ENCODE measurements at regions not wholly inside any gene's neighbourhood (a gene's known extent, or its start where the extent isn't known, plus 50 kb on each side); places are given as distances from the start of the nearest gene placed in this dataset.

DNA sequence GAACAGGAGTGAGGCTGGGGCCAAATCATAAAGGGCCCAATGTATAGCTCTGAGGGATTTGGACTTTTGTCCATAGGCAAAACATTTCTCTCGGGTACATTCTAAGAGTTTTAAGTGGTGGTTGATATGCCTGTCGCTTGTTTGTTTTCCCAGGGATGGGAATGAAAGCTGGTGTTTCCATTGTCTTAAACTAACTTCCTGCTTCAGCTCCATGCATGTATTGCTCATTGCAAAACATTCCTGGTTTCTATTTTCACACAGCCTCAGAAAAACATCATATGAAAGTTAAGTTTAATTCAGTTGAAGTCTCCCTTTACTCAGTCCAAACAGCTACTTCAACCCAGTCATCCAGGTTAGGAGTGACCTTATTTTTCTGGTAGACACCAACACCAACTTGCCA is 235.0 kb downstream of the ACTL7B start:
- H3K4me3 ChIP-seq (ENCODE audit: low read depth, low read length): no peak overlapping the region
- no peak for DNase-seq (ENCODE audit: low read depth)
- no peak for TF ChIP-seq CTCF (IDR thresholded peaks at IDR 0.05; ENCODE audit: insufficient read depth, low read depth, low read length, missing control alignments)

DNA sequence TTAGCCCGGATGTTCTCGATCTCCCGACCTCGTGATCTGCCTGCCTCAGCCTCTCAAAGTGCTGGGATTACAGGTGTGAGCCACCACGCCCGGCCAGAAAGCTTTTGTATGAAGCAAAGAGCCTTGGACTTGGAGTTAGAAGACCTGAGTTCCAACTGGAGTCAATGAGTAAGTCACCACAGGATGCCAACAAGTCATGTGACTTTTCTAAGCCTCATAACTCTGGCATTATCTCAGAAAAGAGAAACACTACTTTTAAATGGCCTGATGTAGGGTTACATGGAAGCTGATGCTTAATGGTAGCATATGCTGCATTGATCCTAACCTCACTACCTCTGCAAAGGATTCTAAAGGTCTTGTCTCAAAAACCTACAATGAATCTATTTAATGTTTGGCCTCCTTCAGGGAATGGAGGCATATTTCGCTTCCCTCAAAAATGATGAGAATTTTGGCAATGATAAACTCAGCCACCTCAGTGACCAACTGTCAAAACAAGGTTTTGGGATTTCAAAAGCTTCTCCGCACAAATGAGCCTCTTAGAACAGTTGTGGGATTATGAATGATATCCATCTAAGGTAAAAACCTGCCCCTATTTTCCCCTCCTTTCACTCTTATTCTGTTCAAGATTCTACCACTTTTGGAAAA is 236.8 kb downstream of the ACTL7B start:
- no peak for TF ChIP-seq CTCF (IDR thresholded peaks at IDR 0.05; ENCODE audit: insufficient read depth, low read depth, low read length, missing control alignments)
- H3K4me3 ChIP-seq (ENCODE audit: low read depth, low read length): no peak overlapping the region
- DNase-seq (ENCODE audit: low read depth): no peak

DNA sequence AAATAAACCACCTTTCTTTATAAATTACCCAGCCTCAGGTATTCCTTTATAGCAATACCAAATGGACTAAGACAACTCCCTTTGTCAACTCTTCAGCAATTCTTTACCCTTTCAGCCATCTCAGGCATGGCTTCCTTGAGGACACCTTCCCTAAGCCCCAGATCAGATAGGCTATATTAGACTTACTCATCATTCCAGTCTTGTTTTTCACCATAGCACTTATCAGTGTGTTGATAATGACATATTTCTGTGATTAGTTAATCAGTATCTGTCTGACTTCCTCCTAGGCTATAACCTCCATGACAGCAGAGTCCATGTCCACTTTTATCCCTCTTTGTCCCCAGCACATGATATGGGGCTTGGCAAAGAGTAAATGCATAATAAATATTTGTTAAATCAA is 238.1 kb downstream of the ACTL7B start:
- H3K4me3 ChIP-seq (ENCODE audit: low read depth, low read length): no peak overlapping the region
- TF ChIP-seq CTCF (IDR thresholded peaks at IDR 0.05; ENCODE audit: insufficient read depth, low read depth, low read length, missing control alignments): no peak
- DNase-seq (ENCODE audit: low read depth): no peak

DNA sequence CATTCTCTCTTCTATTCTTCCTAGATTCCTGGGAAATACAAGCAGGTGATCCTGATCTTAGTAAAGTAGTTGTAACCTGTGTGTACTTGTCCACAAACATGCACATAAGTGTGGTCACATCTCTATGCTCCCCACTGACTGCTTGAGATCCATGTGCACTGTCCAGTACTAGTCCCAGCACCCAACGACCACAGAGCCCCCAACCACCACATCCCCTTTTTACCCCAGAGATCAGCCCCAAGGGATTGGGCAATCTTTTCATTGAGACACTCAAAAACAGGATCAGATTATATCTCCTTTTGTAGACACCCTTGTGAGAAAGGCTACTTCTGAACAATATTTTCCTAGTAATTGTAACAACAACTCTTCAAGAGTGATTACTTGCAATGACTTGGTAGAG is 240.6 kb downstream of the ACTL7B start:
- no peak for DNase-seq (ENCODE audit: low read depth)
- no peak overlapping the region for H3K4me3 ChIP-seq (ENCODE audit: low read depth, low read length)
- no peak for TF ChIP-seq CTCF (IDR thresholded peaks at IDR 0.05; ENCODE audit: insufficient read depth, low read depth, low read length, missing control alignments)

GRCh38 chr9:108612513-108612912 is 243.3 kb downstream of the ACTL7B start:
- no peak overlapping the region for H3K4me3 ChIP-seq (ENCODE audit: low read depth, low read length)
- DNase-seq (ENCODE audit: low read depth): no peak
- TF ChIP-seq CTCF (IDR thresholded peaks at IDR 0.05; ENCODE audit: insufficient read depth, low read depth, low read length, missing control alignments): no peak

DNA sequence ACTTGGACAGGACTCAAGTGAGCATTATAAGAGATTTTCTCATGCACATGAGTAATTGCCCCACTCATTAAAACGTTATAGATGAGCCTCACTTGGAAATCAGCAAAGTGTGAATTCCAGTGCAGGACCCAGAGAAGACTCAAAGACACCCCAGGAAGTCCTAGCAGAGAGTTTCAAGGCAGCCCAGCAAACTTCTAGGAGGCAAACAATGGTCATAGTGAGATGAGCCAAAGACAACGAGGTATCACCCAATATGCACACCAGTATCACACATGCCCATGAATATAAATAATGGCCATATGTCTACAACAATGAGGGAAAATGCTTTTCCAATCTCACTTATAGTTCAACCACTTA is 245.9 kb downstream of the ACTL7B start:
- no peak overlapping the region for H3K4me3 ChIP-seq (ENCODE audit: low read depth, low read length)
- TF ChIP-seq CTCF (IDR thresholded peaks at IDR 0.05; ENCODE audit: insufficient read depth, low read depth, low read length, missing control alignments): no peak
- DNase-seq (ENCODE audit: low read depth): no peak

DNA sequence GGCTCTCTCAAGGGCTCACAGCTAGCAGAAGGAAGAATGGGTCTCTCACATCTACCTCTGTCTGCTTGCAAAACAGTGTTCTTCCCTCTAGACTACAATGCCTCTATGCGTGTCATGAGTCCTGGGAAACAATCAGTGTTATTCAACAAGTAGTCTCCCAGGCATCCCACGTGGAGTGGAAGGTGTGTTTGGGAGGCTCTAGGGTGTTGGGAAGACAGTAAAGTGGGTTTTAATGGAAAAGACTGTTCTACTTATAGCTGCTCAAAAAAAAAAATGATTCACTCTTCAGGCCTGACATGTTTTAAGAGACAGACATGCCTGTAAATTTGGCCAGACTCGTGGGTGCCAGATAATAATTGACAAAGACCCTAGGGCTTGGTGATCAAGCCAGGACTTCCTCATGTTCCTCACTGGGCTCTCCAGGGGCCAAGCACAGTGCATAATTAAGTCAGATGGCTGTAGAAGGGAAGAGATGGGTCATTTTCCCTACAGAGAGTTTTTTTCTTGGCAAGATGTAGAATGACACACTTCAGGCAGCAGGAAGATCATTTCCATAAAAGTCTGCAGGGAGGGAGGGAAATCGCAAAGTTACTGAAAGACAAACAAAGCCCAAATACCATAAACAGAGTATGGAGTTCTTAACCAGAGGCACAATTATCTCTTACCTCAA is 246.4 kb downstream of the ACTL7B start:
- TF ChIP-seq CTCF (IDR thresholded peaks at IDR 0.05; ENCODE audit: insufficient read depth, low read depth, low read length, missing control alignments): no peak
- no peak overlapping the region for H3K4me3 ChIP-seq (ENCODE audit: low read depth, low read length)
- no peak for DNase-seq (ENCODE audit: low read depth)
